SK-N-SH treated with all-trans-retinoic acid at 6 μM for 48 hours (cell line): ENCODE measurements at regions not wholly inside any gene's neighbourhood (a gene's known extent, or its start where the extent isn't known, plus 50 kb on each side); places are given as distances from the start of the nearest gene placed in this dataset.

Experiments
- ATAC-seq: fragments of 200-7000 bp; cut with Tn5 transposase; 3 replicates; pipeline ENCODE4 v1.9.1; 2020; ENCODE audit warnings: mild to moderate bottlenecking, moderate library complexity
- ARNTL ChIP-seq: fragments of 450-650 bp; formaldehyde crosslinking; IDR thresholded peaks from 2 replicates; pipeline ENCODE4 v1.5.0; 2020; ENCODE audit warnings: low read depth, mild to moderate bottlenecking, moderate library complexity, borderline replicate concordance
- BACH2 ChIP-seq: fragments of 250-450 bp; sonication (Bioruptor Pico); IDR thresholded peaks from 2 replicates; pipeline ENCODE4 v1.9.0; 2021; ENCODE audit warnings: mild to moderate bottlenecking, borderline replicate concordance
- CSDC2 ChIP-seq: fragments of 250-450 bp; sonication (Bioruptor Pico); IDR thresholded peaks from 2 replicates; pipeline ENCODE4 v1.5.0; 2020; ENCODE audit warnings: mild to moderate bottlenecking, moderate library complexity
- ESRRG ChIP-seq: fragments of 250-450 bp; sonication (Bioruptor Pico); IDR thresholded peaks from 2 replicates; pipeline ENCODE4 v1.6.1; 2021; ENCODE audit warnings: mild to moderate bottlenecking
- GLIS3 ChIP-seq: fragments of 250-450 bp; sonication (Bioruptor Pico); IDR thresholded peaks from 2 replicates; pipeline ENCODE4 v1.5.0; 2020; ENCODE audit warnings: mild to moderate bottlenecking, moderate library complexity
- ISL1 ChIP-seq: fragments of 250-450 bp; sonication (Bioruptor Pico); IDR thresholded peaks from 2 replicates; pipeline ENCODE4 v2.1.2; 2022; ENCODE audit warnings: mild to moderate bottlenecking, moderate library complexity
- PATZ1 ChIP-seq: fragments of 250-450 bp; sonication (Bioruptor Pico); IDR thresholded peaks from 2 replicates; pipeline ENCODE4 v1.8.0; 2020; ENCODE audit warnings: mild to moderate bottlenecking, moderate library complexity, borderline replicate concordance
- POU6F1 ChIP-seq: fragments of 250-450 bp; sonication (Bioruptor Pico); IDR thresholded peaks from 2 replicates; pipeline ENCODE4 v1.8.0; 2021; ENCODE audit warnings: low read depth, mild to moderate bottlenecking, moderate library complexity, borderline replicate concordance
- PPARA ChIP-seq: fragments of 250-450 bp; sonication (Bioruptor Pico); IDR thresholded peaks from 2 replicates; pipeline ENCODE4 v1.5.0; 2020; ENCODE audit warnings: mild to moderate bottlenecking, borderline replicate concordance
- RARB ChIP-seq: fragments of 250-450 bp; sonication (Bioruptor Pico); IDR thresholded peaks from 2 replicates; pipeline ENCODE4 v1.8.0; 2021; ENCODE audit warnings: mild to moderate bottlenecking, moderate library complexity
- SNAI2 ChIP-seq: fragments of 250-450 bp; sonication (Bioruptor Pico); IDR thresholded peaks from 2 replicates; pipeline ENCODE4 v1.5.0; 2020; ENCODE audit warnings: mild to moderate bottlenecking, moderate library complexity
- TCF4 ChIP-seq: fragments of 250-450 bp; sonication (Bioruptor Pico); IDR thresholded peaks from 2 replicates; pipeline ENCODE4 v1.8.0; 2021; ENCODE audit warnings: mild to moderate bottlenecking, moderate library complexity, borderline replicate concordance
- TOX ChIP-seq: fragments of 250-450 bp; sonication (Bioruptor Pico); IDR thresholded peaks from 2 replicates; pipeline ENCODE4 v1.8.0; 2021; ENCODE audit warnings: mild to moderate bottlenecking, moderate library complexity, borderline replicate concordance
- ZC3H10 ChIP-seq: fragments of 250-450 bp; sonication (Bioruptor Pico); IDR thresholded peaks from 2 replicates; pipeline ENCODE4 v1.5.1; 2021; ENCODE audit warnings: mild to moderate bottlenecking, moderate library complexity
- ZFP30 ChIP-seq: fragments of 450-650 bp; formaldehyde crosslinking; IDR thresholded peaks from 2 replicates; pipeline ENCODE4 v1.5.0; 2022; ENCODE audit warnings: mild to moderate bottlenecking, moderate library complexity
- ZNF565 ChIP-seq: fragments of 450-650 bp; formaldehyde crosslinking; conservative IDR thresholded peaks from 2 replicates; pipeline ENCODE4 v1.5.0; 2020; ENCODE audit warnings: low read depth, mild to moderate bottlenecking, moderate library complexity
- ZNF70 ChIP-seq: fragments of 450-650 bp; formaldehyde crosslinking; IDR thresholded peaks from 2 replicates; pipeline ENCODE4 v1.5.0; 2020; ENCODE audit warnings: mild to moderate bottlenecking, moderate library complexity
- ZNF8 ChIP-seq: fragments of 450-650 bp; formaldehyde crosslinking; IDR thresholded peaks from 2 replicates; pipeline ENCODE4 v1.5.0; 2020; ENCODE audit warnings: mild to moderate bottlenecking, moderate library complexity
- TF ChIP-seq, protein P1 (sequence below): fragments of 250-450 bp; sonication (Bioruptor Pico); IDR thresholded peaks from 2 replicates; pipeline ENCODE4 v1.5.1; 2020; ENCODE audit warnings: low read depth, mild to moderate bottlenecking, moderate library complexity
- TF ChIP-seq, protein P2 (sequence below): fragments of 250-450 bp; sonication (Bioruptor Pico); IDR thresholded peaks from 2 replicates; pipeline ENCODE4 v1.5.0; 2020; ENCODE audit warnings: mild to moderate bottlenecking, moderate library complexity
- TF ChIP-seq, protein P3 (sequence below): fragments of 250-450 bp; sonication (Bioruptor Pico); IDR thresholded peaks from 2 replicates; pipeline ENCODE4 v1.5.1; 2021; ENCODE audit warnings: mild to moderate bottlenecking, moderate library complexity

DNA sequence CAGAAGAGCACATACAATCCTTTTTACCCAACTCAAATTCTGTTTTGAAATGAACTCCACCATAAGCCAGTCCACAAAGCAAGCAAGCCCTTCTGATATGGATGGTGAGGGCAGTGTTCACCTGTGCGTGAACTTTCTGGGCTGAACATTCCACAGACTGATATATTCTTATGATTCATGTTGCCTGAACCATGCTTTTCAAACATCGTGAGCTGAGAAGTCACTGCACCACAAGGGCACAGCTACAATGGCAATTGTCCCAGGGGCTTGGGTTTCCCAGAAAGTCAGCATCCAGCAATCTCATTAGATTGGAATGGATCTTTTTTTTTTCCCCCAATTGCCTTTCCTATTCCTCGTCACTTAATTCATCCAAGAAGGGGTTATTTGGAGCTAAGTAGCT is 86.9 kb upstream of the ZNF438 start:
- TF ChIP-seq, protein P1, sequence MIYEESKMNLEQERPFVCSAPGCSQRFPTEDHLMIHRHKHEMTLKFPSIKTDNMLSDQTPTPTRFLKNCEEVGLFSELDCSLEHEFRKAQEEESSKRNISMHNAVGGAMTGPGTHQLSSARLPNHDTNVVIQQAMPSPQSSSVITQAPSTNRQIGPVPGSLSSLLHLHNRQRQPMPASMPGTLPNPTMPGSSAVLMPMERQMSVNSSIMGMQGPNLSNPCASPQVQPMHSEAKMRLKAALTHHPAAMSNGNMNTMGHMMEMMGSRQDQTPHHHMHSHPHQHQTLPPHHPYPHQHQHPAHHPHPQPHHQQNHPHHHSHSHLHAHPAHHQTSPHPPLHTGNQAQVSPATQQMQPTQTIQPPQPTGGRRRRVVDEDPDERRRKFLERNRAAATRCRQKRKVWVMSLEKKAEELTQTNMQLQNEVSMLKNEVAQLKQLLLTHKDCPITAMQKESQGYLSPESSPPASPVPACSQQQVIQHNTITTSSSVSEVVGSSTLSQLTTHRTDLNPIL = no peak
- TF ChIP-seq BACH2 (CRISPR knock-in tag) (no peak), ZNF70 (CRISPR knock-in tag) (no peak), RARB (CRISPR knock-in tag) (no peak), TOX (CRISPR knock-in tag) (no peak), CSDC2 (no peak), ZC3H10 (no peak), PATZ1 (no peak), ZNF8 (CRISPR knock-in tag) (no peak), ESRRG (no peak), ISL1 (no peak), GLIS3 (CRISPR knock-in tag) (no peak), PPARA (CRISPR knock-in tag) (no peak), ZFP30 (CRISPR knock-in tag) (no peak), SNAI2 (CRISPR knock-in tag) (no peak), TCF4 (CRISPR knock-in tag) (no peak), POU6F1 (CRISPR knock-in tag) (no peak), ARNTL (CRISPR knock-in tag) (no peak)
- TF ChIP-seq, protein P2, sequence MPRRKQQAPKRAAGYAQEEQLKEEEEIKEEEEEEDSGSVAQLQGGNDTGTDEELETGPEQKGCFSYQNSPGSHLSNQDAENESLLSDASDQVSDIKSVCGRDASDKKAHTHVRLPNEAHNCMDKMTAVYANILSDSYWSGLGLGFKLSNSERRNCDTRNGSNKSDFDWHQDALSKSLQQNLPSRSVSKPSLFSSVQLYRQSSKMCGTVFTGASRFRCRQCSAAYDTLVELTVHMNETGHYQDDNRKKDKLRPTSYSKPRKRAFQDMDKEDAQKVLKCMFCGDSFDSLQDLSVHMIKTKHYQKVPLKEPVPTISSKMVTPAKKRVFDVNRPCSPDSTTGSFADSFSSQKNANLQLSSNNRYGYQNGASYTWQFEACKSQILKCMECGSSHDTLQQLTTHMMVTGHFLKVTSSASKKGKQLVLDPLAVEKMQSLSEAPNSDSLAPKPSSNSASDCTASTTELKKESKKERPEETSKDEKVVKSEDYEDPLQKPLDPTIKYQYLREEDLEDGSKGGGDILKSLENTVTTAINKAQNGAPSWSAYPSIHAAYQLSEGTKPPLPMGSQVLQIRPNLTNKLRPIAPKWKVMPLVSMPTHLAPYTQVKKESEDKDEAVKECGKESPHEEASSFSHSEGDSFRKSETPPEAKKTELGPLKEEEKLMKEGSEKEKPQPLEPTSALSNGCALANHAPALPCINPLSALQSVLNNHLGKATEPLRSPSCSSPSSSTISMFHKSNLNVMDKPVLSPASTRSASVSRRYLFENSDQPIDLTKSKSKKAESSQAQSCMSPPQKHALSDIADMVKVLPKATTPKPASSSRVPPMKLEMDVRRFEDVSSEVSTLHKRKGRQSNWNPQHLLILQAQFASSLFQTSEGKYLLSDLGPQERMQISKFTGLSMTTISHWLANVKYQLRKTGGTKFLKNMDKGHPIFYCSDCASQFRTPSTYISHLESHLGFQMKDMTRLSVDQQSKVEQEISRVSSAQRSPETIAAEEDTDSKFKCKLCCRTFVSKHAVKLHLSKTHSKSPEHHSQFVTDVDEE (CRISPR knock-in tag) = no peak
- TF ChIP-seq, protein P3, sequence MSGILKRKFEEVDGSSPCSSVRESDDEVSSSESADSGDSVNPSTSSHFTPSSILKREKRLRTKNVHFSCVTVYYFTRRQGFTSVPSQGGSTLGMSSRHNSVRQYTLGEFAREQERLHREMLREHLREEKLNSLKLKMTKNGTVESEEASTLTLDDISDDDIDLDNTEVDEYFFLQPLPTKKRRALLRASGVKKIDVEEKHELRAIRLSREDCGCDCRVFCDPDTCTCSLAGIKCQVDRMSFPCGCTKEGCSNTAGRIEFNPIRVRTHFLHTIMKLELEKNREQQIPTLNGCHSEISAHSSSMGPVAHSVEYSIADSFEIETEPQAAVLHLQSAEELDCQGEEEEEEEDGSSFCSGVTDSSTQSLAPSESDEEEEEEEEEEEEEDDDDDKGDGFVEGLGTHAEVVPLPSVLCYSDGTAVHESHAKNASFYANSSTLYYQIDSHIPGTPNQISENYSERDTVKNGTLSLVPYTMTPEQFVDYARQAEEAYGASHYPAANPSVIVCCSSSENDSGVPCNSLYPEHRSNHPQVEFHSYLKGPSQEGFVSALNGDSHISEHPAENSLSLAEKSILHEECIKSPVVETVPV (CRISPR knock-in tag) = no peak
- no peak for ATAC-seq

- no peak for ATAC-seq
- TF ChIP-seq SNAI2 (CRISPR knock-in tag) (no peak), PATZ1 (no peak), CSDC2 (no peak), ZFP30 (CRISPR knock-in tag) (no peak), ARNTL (CRISPR knock-in tag) (no peak), POU6F1 (CRISPR knock-in tag) (no peak), TCF4 (CRISPR knock-in tag) (no peak), ZNF565 (CRISPR knock-in tag) (no peak), ZC3H10 (no peak), ZNF70 (CRISPR knock-in tag) (no peak), ZNF8 (CRISPR knock-in tag) (no peak)
- TF ChIP-seq, protein P3 (CRISPR knock-in tag) = no peak
- TF ChIP-seq, protein P2 (CRISPR knock-in tag) = no peak
- TF ChIP-seq, all 23 proteins: peak for 0
These were observed 88.7 kb upstream of the ZNF438 start for GRCh38 chr10:31120392-31120791.
